Right lobe of liver (tissue), 6 donors: ENCODE measurements at regions not wholly inside any gene's neighbourhood (a gene's known extent, or its start where the extent isn't known, plus 50 kb on each side); places are given as distances from the start of the nearest gene placed in this dataset.

ENCODE experiments used
- ATAC-seq, 4 donors: fragments of 200-7000 bp; cut with Tn5 transposase; one replicate each; pipeline ENCODE4 v1.9.1; 2020; ENCODE audit warnings: mild to moderate bottlenecking in 4 of 4, moderate library complexity in 4 of 4
- DNase-seq, 3 donors: peaks; one replicate each; pipeline ENCODE4 v3.0.0-alpha.2; 2020
- H3K27ac ChIP-seq, 3 donors: fragments of 200-600 bp; one replicate each; pipeline ENCODE4 v1.8.0; 2022
- H3K27me3 ChIP-seq, 2 donors: fragments of 200-600 bp; one replicate each; pipeline ENCODE4 v1.8.0; 2022
- H3K36me3 ChIP-seq, 4 donors: fragments of 200-600 bp; sonication (generic) in 1 of 4; one replicate each; pipeline versions ENCODE4 v1.5.1 to v1.8.0; 2017 to 2022; ENCODE audit warnings: control low read depth in 1 of 4
- H3K4me1 ChIP-seq, 4 donors: fragments of 200-600 bp; sonication (generic) in 1 of 4; one replicate each; pipeline versions ENCODE4 v1.5.1 to v1.8.0; 2017 to 2022; ENCODE audit warnings: control low read depth in 1 of 4
- H3K4me3 ChIP-seq, 3 donors: fragments of 200-600 bp; one replicate each; pipeline ENCODE4 v1.8.0; 2022
- H3K9me3 ChIP-seq, 4 donors: fragments of 200-600 bp; sonication (generic) in 1 of 4; one replicate each; pipeline versions ENCODE4 v1.5.1 to v1.8.0; 2017 to 2022; ENCODE audit warnings: control low read depth in 1 of 4
- POLR2A ChIP-seq: fragments of 450-650 bp; IDR thresholded peaks from one replicate; pipeline ENCODE4 v1.6.1; 2017; ENCODE audit warnings: antibody characterized with exemption, mild to moderate bottlenecking
- WGBS: methylation state at CpG from one replicate; pipeline ENCODE4 v1.1.6; 2018; ENCODE audit warnings: low coverage, low lambda C conversion rate; ENCODE audit not compliant: insufficient coverage; ENCODE audit errors: missing lambda C conversion rate; 5-methylcytosine and 5-hydroxymethylcytosine counted together
- intact Hi-C, 2 donors: fragments of 100-400 bp; cut with DNase I; formaldehyde crosslinking; loops; one replicate each; pipeline versions ENCODE4 v1.11.2 to v1.14.1; 2022
- TF ChIP-seq, protein P1 (sequence below), 4 donors: fragments of 200-600 bp in 3 of 4; fragments of 450-650 bp in 1 of 4; IDR thresholded peaks; one replicate each; pipeline versions ENCODE4 v1.5.1 to v1.8.0; 2016 to 2022; ENCODE audit warnings: antibody characterized with exemption in 4 of 4, mild to moderate bottlenecking in 2 of 4
- donor health status: DM: no; HTN: yes; CAD: no.
- donor health status: DM: no; HTN: no; CAD: no.
- donor health status: DM: no; HTN: no; CAD: no.
- donor health status: DM: no; HTN: yes; CAD: no.
- donor health status: DM: no; HTN: yes; CAD: no.

DNA sequence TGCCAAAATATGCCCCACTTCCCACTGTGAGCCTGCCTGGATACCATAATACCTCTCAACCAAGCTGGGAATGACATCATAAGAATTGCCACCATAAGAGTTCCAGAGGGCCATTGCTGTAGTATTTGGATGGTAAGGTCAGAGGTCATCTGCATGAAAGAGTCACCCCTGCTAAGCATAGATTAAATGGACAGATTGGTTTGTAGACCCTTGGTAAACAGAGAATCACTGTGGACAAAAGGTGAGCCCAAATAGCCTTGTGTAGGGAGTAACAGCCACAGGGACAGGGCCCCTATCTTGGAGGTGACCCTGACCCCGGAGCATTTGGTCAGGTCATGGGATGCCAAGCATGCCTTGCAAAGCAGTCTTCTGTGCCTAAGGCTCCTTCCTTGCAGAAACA is 129.7 kb downstream of the GPAM start:
- intact Hi-C loops: no loop called here
- H3K36me3 ChIP-seq: no peaks in the 10 kb centered on the region
- no peak overlapping the region for H3K4me3 ChIP-seq
- TF ChIP-seq, protein P1, sequence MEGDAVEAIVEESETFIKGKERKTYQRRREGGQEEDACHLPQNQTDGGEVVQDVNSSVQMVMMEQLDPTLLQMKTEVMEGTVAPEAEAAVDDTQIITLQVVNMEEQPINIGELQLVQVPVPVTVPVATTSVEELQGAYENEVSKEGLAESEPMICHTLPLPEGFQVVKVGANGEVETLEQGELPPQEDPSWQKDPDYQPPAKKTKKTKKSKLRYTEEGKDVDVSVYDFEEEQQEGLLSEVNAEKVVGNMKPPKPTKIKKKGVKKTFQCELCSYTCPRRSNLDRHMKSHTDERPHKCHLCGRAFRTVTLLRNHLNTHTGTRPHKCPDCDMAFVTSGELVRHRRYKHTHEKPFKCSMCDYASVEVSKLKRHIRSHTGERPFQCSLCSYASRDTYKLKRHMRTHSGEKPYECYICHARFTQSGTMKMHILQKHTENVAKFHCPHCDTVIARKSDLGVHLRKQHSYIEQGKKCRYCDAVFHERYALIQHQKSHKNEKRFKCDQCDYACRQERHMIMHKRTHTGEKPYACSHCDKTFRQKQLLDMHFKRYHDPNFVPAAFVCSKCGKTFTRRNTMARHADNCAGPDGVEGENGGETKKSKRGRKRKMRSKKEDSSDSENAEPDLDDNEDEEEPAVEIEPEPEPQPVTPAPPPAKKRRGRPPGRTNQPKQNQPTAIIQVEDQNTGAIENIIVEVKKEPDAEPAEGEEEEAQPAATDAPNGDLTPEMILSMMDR (IDR thresholded peaks at IDR 0.05): no peak
- no peak for TF ChIP-seq POLR2A
- no peaks in the 10 kb centered on the region for H3K9me3 ChIP-seq
- no peak overlapping the region for H3K27ac ChIP-seq
- H3K27me3 ChIP-seq: no peaks in the 10 kb centered on the region
- 50% methylated on average over 1 of the region's 1 CpG for WGBS
- ATAC-seq (no peak), DNase-seq (no peak)
- H3K4me1 ChIP-seq: no peaks in the 10 kb centered on the region

- no peak for DNase-seq
Observed at GRCh38 chr10:112054516-112054915, 129.0 kb downstream of the GPAM start.

GRCh38 chr10:112057072-112057471 is 126.5 kb downstream of the GPAM start:
- WGBS: 88% methylated on average over 2 of the region's 2 CpGs
- Histone ChIP-seq H3K4me1 (no peaks in the 10 kb centered on the region), H3K9me3 (no peaks in the 10 kb centered on the region), H3K27ac (no peak overlapping the region), H3K36me3 (no peaks in the 10 kb centered on the region), H3K4me3 (no peak overlapping the region), H3K27me3 (no peaks in the 10 kb centered on the region)
- intact Hi-C loops: no loop called here
- ATAC-seq (no peak), DNase-seq (no peak)
- TF ChIP-seq, protein P1 (IDR thresholded peaks at IDR 0.05): no peak
- TF ChIP-seq POLR2A: no peak

More at GRCh38 chr10:112054516-112054915, 129.0 kb downstream of the GPAM start:
- no peak for ATAC-seq
- H3K9me3 ChIP-seq: no peaks in the 10 kb centered on the region
- WGBS: 91% methylated on average over 5 of the region's 5 CpGs
- intact Hi-C loops: no loop called here
- H3K36me3 ChIP-seq: no peaks in the 10 kb centered on the region
- TF ChIP-seq POLR2A: no peak
- TF ChIP-seq, protein P1 (IDR thresholded peaks at IDR 0.05): no peak
- no peaks in the 10 kb centered on the region for H3K4me1 ChIP-seq
- H3K4me3 ChIP-seq: no peak overlapping the region
- no peaks in the 10 kb centered on the region for H3K27me3 ChIP-seq
- no peak overlapping the region for H3K27ac ChIP-seq

DNA sequence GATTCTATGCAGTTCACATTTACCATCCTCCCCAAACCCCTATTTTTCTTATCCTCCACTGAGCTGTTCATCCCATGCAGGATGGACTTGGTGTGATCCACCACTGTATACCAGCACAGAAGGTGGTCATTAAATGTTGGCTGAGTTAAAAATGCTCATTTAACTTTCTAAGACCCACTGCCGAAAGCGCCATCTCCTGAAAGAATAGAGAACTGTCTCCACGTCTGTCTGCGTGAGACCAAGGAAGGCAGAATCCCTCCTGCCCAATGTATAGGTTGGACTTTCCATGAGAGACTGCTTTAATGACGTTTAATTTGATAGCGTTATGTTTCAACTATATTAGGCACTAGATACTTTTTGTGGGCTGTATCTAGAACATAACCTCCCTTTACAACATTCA is 124.3 kb downstream of the GPAM start:
- no peak for ATAC-seq
- TF ChIP-seq, protein P1 (IDR thresholded peaks at IDR 0.05): no peak
- TF ChIP-seq POLR2A: no peak
- H3K4me1 ChIP-seq: no peaks in the 10 kb centered on the region
- H3K27me3 ChIP-seq: no peaks in the 10 kb centered on the region
- H3K4me3 ChIP-seq: no peak overlapping the region
- intact Hi-C loops: no loop called here
- no peaks in the 10 kb centered on the region for H3K9me3 ChIP-seq
- no peaks in the 10 kb centered on the region for H3K36me3 ChIP-seq
- 76% methylated on average over 6 of the region's 6 CpGs for WGBS
- no peak overlapping the region for H3K27ac ChIP-seq
- DNase-seq: no peak

DNA sequence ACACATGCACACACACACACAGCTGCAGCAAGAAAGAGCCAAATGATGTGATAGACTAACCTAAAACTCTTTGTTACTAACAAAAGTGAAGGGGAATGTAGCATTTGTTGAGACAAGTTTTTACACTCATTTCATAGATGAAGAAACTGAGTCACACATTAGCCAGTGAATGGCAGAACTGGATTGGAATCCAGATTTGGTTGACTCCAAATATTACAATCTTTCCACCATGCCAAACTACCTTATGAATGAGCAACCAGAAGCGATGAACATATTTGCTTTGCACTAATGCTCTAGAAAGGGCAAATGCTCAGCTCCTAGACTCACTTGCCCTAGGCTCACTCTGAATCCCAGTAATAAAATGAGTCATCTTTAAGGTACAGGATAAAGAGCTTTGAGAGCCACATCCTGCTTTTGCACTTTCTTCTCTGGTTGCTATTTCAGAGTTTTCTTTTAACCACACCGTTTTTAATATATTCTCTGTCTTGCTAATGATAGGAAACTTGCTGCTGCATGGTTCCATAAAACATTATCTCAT is 111.9 kb downstream of the GPAM start:
- 93% methylated on average over 2 of the region's 2 CpGs for WGBS
- H3K27me3 ChIP-seq: no peaks in the 10 kb centered on the region
- H3K36me3 ChIP-seq: no peaks in the 10 kb centered on the region
- H3K4me1 ChIP-seq: no peaks in the 10 kb centered on the region
- no peak overlapping the region for H3K4me3 ChIP-seq
- H3K27ac ChIP-seq: no peak overlapping the region
- TF ChIP-seq, protein P1 (IDR thresholded peaks at IDR 0.05): no peak
- no peak for TF ChIP-seq POLR2A
- ATAC-seq: no peak
- intact Hi-C loops: no loop called here
- no peak for DNase-seq
- H3K9me3 ChIP-seq: no peaks in the 10 kb centered on the region
